GM21423 (cell line): ENCODE measurements at regions not wholly inside any gene's neighbourhood (a gene's known extent, or its start where the extent isn't known, plus 50 kb on each side); places are given as distances from the start of the nearest gene placed in this dataset.

ENCODE experiments used
- ATAC-seq: cut with Tn5 transposase; IDR thresholded peaks from one replicate; pipeline ENCODE4 v1.9.1; 2021; ENCODE audit warnings: mild to moderate bottlenecking, moderate library complexity; ENCODE audit not compliant: unreplicated experiment

DNA sequence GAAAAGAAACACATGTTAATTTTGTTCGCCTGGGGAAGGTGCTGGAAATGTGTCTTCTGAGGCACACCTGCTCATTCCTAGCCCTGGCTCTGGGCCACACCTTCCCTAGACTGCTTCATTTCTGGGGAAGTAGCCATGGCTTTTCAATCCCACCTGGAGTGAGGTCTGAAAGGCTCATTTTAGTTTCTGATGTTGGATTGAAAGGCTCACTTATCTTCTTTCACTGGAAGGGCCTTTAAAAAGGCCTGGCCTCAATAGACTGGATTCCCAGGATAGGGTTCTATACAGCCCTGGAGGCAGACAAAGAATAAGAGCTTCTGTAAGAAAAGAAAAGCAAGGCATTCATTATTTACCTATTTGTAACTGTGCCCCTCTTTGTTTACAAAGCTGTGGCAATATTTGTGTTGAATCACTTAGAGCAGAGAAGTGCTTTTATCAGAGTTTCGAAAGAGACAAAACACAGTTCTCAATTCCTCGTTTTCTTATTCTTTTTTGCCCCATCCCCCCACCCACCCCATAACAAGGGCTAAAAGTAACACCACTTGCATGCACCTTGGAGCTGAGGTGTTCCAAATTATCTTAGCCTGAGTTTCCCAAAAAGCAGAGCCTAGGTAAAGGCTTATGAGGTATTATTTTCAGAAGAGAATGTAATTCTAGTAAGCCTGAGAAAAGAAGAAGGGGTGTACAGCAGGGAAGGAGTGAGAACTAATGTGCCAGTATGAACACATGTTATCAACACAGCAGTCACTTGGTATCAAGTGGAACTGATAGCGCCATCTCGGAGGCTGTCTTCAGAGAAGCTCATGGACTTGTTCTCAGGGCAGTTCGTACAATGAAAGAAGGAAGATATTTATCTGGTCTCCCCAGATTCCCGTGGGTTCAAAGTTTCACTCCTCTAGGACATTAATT, 413.1 kb downstream of the KCTD16 start:
- no peak for ATAC-seq

- ATAC-seq = no peak
Observed at GRCh38 chr5:144582066-144582465, 411.4 kb downstream of the KCTD16 start.

- ATAC-seq = no peak
Observed at GRCh38 chr5:144581044-144581443, 410.4 kb downstream of the KCTD16 start.

DNA sequence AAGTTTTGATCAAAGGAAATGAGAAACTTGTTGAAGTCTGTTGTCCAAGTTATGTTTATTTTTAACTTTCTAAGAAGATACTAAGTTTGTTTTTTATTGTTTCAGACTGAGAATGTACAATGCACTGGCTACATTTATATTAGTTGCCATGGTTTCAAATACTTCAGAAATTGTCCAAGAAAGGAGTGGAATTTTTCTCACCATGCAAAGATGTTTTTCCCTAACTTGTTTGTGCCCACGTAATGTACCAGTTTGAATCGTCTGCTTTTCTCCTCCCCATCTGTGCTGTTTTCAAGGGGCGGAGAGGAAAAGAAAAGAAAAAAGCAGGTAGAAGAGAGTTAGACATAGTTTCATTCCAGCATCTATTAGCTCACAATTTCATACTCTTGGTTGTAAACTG, 407.0 kb downstream of the KCTD16 start:
- ATAC-seq = no peak

DNA sequence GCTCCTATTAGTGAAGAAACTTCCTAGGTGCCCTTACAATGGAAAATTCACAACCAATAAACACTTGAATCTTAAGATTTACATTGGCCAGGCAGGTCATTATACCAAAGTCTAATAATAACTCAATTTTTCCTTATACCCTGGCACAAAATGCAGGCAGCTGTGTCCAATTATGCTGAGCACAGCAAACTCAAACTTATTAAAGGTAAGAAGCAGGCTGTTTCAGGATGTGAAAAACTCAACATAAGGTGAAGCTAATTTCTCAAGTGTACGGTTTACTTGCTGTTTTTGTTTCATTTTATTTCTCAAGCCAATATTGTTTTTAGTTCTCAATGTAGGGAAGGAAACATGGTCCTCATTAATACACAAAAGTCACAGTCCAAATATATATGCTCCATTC, 405.1 kb downstream of the KCTD16 start:
- ATAC-seq = no peak

DNA sequence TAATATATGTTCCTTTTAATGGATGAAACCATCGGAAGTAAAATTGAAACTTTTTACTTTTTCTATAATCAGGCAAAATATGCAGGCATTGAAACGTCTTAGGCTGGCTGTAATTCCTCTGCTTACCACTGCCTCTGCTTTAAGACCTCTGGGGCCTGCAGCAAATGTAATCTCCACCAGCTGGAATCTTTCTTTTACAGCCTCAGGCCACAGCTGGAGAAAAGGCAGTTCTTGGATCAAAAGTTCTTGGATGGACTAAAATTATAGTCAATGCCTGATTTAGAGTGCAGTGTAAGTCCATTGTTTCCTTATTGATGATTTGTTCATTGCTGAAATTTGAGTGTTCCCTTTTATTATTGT, 396.7 kb downstream of the KCTD16 start:
- ATAC-seq = no peak

DNA sequence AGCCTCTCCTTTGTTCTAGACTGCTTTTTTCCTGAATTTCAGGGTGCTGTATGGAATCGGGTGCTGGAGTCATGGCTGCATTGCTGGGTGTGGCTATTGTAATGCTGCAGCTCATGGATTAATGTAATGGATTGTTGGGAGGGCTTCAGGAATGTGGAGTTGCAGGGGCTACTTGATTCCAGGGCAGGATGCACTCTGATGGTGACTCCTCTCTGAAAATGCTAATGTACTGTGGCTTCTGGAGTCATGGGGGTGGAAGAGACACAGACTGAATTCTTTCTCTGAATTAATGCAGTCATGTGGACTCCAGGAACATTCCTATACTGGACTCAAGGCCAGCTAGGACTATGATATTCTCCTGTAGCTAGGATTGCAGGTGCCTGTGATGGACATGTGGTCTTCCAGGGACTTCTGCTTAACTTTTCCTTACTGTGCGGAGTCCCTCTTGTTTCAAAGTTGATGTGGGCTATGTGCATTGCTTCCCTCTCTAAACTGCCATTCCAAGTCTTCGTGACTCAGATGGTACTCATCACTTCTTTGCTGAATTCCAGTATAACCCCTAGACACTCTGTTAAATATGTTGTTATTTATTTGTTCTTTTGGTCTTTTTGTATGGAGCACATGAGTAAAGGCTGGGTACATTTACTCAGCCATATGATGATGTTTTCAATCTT, 396.2 kb downstream of the KCTD16 start:
- no peak for ATAC-seq

DNA sequence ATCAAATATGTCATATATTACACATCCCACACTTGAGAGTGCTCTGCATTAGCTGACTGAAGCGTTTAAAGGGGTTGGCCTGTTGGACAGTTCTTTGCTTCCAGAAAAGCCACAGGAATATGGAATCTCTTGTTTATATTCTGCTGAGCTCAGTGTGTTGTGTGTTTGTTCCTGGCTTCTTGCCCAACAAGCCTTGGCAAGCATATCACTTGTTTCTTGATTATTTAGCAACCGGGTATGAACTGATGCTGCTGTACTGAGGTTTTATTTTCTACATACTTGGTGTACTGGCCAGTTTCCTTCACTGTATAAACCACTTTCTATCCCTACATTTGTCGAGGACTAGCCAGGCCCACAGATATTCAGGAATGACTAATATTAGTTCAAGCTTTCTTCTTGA, 378.9 kb downstream of the KCTD16 start:
- no peak for ATAC-seq

- ATAC-seq = no peak
Observed at GRCh38 chr5:144548936-144549335, 378.3 kb downstream of the KCTD16 start.

DNA sequence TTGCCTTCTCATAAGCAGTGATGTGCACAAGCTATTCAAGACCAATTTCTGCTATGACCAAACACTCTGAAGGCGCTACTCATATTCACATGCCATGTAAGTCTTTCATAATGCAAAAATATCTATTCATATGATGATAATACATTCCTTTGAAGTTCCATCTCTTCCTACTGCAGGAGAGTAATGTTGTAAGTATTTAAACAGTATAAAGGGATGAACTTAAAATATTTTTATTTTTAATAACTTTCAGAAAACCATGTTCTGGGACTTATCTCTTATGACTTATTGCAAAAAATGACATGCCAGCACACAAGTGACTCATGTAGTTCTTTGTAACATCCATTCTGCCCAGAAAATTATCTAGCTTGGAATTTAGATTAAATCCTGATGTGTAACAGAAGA, 376.4 kb downstream of the KCTD16 start:
- ATAC-seq = no peak

DNA sequence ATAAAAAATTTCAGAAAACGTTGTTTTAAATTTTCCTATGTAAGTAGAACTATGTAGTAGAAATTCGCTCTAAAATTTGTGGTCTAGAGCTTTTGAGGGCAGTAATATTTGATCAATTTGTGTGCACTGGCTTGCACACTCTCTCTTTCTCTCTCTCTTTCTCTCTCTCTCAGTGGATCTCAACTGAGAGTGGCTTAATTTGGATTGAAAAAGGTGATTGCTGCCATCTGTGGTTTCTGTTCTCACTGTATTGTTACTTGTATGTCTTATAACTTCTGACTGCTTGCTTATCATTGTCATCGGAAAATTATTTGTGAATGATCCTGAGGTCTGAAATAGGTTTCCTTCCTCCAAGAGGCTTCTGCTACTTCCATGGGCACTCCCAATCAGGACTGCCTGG, 368.2 kb downstream of the KCTD16 start:
- ATAC-seq = no peak
